ENCODE measurements at regions not wholly inside any gene's neighbourhood (a gene's known extent, or its start where the extent isn't known, plus 50 kb on each side); places are given as distances from the start of the nearest gene placed in this dataset.

DNA sequence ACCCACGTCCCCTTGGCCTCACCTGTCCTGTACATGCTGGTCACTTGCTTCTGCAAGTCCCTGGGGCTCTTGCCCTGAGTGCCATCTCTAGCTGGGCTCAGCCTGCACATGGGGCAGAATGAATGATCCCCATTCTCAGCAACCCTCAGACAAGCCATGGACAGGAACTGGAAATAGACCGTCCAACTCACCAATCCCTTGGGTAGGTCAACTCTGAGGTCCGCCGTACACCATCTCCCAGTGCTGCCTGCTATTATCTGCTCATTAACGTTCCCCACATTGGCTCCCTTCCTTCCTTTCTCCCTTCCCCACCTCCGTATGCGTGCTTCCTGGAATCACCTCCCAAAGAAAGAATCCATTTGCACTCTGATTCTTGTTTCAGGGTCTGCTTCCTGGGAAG is 335.0 kb downstream of the SFMBT2 start (continued):
- TF ChIP-seq SOX15 (CRISPR knock-in tag; IDR thresholded peaks at IDR 0.05) (no peak), ATF3 (CRISPR knock-in tag; conservative IDR thresholded peaks at IDR 0.05) (no peak), NFE2L1 (CRISPR knock-in tag; IDR thresholded peaks at IDR 0.05) (no peak), EMX1 (CRISPR knock-in tag; IDR thresholded peaks at IDR 0.05) (no peak)
- TF ChIP-seq, protein P1, sequence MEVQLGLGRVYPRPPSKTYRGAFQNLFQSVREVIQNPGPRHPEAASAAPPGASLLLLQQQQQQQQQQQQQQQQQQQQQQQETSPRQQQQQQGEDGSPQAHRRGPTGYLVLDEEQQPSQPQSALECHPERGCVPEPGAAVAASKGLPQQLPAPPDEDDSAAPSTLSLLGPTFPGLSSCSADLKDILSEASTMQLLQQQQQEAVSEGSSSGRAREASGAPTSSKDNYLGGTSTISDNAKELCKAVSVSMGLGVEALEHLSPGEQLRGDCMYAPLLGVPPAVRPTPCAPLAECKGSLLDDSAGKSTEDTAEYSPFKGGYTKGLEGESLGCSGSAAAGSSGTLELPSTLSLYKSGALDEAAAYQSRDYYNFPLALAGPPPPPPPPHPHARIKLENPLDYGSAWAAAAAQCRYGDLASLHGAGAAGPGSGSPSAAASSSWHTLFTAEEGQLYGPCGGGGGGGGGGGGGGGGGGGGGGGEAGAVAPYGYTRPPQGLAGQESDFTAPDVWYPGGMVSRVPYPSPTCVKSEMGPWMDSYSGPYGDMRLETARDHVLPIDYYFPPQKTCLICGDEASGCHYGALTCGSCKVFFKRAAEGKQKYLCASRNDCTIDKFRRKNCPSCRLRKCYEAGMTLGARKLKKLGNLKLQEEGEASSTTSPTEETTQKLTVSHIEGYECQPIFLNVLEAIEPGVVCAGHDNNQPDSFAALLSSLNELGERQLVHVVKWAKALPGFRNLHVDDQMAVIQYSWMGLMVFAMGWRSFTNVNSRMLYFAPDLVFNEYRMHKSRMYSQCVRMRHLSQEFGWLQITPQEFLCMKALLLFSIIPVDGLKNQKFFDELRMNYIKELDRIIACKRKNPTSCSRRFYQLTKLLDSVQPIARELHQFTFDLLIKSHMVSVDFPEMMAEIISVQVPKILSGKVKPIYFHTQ (CRISPR knock-in tag; IDR thresholded peaks at IDR 0.05): no peak
- TF ChIP-seq, protein P2, sequence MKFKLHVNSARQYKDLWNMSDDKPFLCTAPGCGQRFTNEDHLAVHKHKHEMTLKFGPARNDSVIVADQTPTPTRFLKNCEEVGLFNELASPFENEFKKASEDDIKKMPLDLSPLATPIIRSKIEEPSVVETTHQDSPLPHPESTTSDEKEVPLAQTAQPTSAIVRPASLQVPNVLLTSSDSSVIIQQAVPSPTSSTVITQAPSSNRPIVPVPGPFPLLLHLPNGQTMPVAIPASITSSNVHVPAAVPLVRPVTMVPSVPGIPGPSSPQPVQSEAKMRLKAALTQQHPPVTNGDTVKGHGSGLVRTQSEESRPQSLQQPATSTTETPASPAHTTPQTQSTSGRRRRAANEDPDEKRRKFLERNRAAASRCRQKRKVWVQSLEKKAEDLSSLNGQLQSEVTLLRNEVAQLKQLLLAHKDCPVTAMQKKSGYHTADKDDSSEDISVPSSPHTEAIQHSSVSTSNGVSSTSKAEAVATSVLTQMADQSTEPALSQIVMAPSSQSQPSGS (CRISPR knock-in tag; IDR thresholded peaks at IDR 0.05; ENCODE audit: borderline replicate concordance, low read depth): no peak

DNA sequence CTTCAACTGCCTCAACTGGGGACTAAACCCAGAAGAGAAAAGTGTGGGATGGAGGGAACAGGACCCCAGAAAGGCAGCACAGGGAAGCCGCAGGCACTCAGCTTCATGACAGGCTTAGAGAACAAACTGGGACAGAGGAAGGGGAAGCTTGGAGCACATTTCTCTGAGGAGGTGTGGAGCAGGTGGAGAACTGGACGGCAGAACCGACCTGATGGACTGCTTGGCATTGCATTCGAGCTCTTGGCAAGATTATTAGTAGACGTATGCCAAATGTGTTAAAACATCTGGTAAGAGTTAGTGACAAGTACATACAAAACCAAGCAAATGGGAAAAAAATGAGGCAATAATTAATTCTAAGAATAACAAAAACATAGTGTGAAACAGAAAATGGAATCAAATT is 335.7 kb downstream of the SFMBT2 start:
- CTCF ChIA-PET: no interaction called here
- H3K27me3 Mint-ChIP-seq (ENCODE audit: low read depth): no peaks in the 10 kb centered on the region

GRCh38 chr10:7071421-7071820 is 339.4 kb downstream of the SFMBT2 start:
- H3K4me1 Mint-ChIP-seq: peaks cover 9% of the 10 kb centered on the region
- ATAC-seq (no peak), DNase-seq (ENCODE audit: low spot score) (no peak)
- no peaks in the 10 kb centered on the region for H3K27me3 Mint-ChIP-seq (ENCODE audit: low read depth)
- no peaks in the 10 kb centered on the region for H3K36me3 Mint-ChIP-seq
- H3K27ac Mint-ChIP-seq: no peak overlapping the region
- TF ChIP-seq TP53 (CRISPR knock-in tag; IDR thresholded peaks at IDR 0.05) (no peak), JUN (CRISPR knock-in tag; IDR thresholded peaks at IDR 0.05) (no peak), TCF7 (CRISPR knock-in tag; IDR thresholded peaks at IDR 0.05; ENCODE audit: low read depth) (no peak), ZBTB21 (CRISPR knock-in tag; IDR thresholded peaks at IDR 0.05; ENCODE audit: borderline replicate concordance) (no peak), MXD4 (CRISPR knock-in tag; IDR thresholded peaks at IDR 0.05; ENCODE audit: borderline replicate concordance) (no peak)
- TF ChIP-seq, protein P2 (CRISPR knock-in tag; IDR thresholded peaks at IDR 0.05; ENCODE audit: borderline replicate concordance, low read depth): no peak
- ChIA-PET CTCF (no interaction called here), POLR2A (no interaction called here)
- H3K9me3 Mint-ChIP-seq: peaks cover 8% of the 10 kb centered on the region; the same call in 1 of the 2 replicates
- H3K4me3 Mint-ChIP-seq: no peak overlapping the region

More for the DNA sequence above, 335.7 kb downstream of the SFMBT2 start:
- ATAC-seq: no peak
- H3K27ac Mint-ChIP-seq: no peak overlapping the region
- DNase-seq (ENCODE audit: low spot score): no peak
- TF ChIP-seq, protein P3, sequence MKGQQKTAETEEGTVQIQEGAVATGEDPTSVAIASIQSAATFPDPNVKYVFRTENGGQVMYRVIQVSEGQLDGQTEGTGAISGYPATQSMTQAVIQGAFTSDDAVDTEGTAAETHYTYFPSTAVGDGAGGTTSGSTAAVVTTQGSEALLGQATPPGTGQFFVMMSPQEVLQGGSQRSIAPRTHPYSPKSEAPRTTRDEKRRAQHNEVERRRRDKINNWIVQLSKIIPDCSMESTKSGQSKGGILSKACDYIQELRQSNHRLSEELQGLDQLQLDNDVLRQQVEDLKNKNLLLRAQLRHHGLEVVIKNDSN (CRISPR knock-in tag; IDR thresholded peaks at IDR 0.05): no peak
- TF ChIP-seq TP53 (CRISPR knock-in tag; IDR thresholded peaks at IDR 0.05) (no peak), ZBTB21 (CRISPR knock-in tag; IDR thresholded peaks at IDR 0.05; ENCODE audit: borderline replicate concordance) (no peak), RELA (CRISPR knock-in tag; IDR thresholded peaks at IDR 0.05; ENCODE audit: borderline replicate concordance) (no peak), NFE2L1 (CRISPR knock-in tag; IDR thresholded peaks at IDR 0.05) (no peak), KAT7 (CRISPR knock-in tag; IDR thresholded peaks at IDR 0.05; ENCODE audit: borderline replicate concordance) (no peak), NR1H2 (CRISPR knock-in tag; IDR thresholded peaks at IDR 0.05) (no peak)
- TF ChIP-seq, protein P2 (CRISPR knock-in tag; IDR thresholded peaks at IDR 0.05; ENCODE audit: borderline replicate concordance, low read depth): no peak
- POLR2A ChIA-PET: no interaction called here
- H3K4me3 Mint-ChIP-seq: no peak overlapping the region
- H3K4me1 Mint-ChIP-seq: peaks cover 9% of the 10 kb centered on the region
- H3K36me3 Mint-ChIP-seq: no peaks in the 10 kb centered on the region
- 0 out of 2 replicates have a peak, but pooled peaks cover 4% of the 10 kb centered on the region for H3K9me3 Mint-ChIP-seq
